Stomach (tissue), 4 donors: ENCODE measurements at regions not wholly inside any gene's neighbourhood (a gene's known extent, or its start where the extent isn't known, plus 50 kb on each side); places are given as distances from the start of the nearest gene placed in this dataset.

ENCODE experiments used
- CTCF ChIP-seq, 7 experiments: fragments of 450-650 bp in 4 of 7; fragments of 200-600 bp in 3 of 7; sonication (generic) in 3 of 7; IDR thresholded peaks; one replicate each; pipeline ENCODE4 v1.5.1; 2016 to 2019; ENCODE audit warnings: antibody characterized with exemption in 7 of 7, control low read depth in 2 of 7, mild to moderate bottlenecking in 1 of 7
- POLR2A ChIP-seq, 4 donors: fragments of 450-650 bp; IDR thresholded peaks; one replicate each; pipeline ENCODE4 v1.6.1; 2016; ENCODE audit warnings: antibody characterized with exemption in 4 of 4, control low read depth in 2 of 4, mild to moderate bottlenecking in 1 of 4, moderate library complexity in 1 of 4
- POLR2AphosphoS5 ChIP-seq, 3 donors: sonication (generic); formaldehyde crosslinking; IDR thresholded peaks; one replicate each; pipeline ENCODE4 v1.6.1; 2016; ENCODE audit warnings: antibody characterized with exemption in 3 of 3

DNA sequence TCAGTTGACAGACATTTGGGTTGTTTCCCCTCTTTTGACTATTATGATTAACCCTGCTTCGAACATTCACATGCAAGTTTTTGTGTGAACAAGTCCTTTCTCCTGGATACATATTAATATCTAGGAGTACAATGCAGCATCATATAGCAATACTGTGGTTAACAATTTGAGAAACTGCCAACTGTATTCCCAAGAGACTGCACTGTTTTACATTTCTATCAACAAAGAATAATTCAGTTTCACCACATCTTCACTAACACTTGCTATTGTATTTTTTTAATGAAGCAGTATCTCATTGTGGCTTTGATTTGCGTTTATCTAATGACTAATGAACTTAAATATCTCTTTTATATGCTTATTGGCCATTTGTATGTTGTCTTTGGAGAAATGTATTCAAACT, 184.6 kb upstream of the NBEA start:
- TF ChIP-seq CTCF (IDR thresholded peaks at IDR 0.05) (no peak), POLR2A (IDR thresholded peaks at IDR 0.05) (no peak), POLR2AphosphoS5 (IDR thresholded peaks at IDR 0.05) (no peak)
